Cardiac fibroblast (primary cell): ENCODE measurements at regions not wholly inside any gene's neighbourhood (a gene's known extent, or its start where the extent isn't known, plus 50 kb on each side); places are given as distances from the start of the nearest gene placed in this dataset.

ENCODE experiments used
- DNase-seq, 2 donors: peaks; one replicate each; pipeline versions ENCODE4 v3.0.0 to v3.0.0-alpha.2; 2010; ENCODE audit warnings: low read depth in 2 of 2
- H3K4me3 ChIP-seq, 2 donors: replicated peaks in 1 of 2; 1 replicate in 1 of 2; 2 replicates in 1 of 2; pipeline ENCODE4 v1.5.1; 2011; ENCODE audit warnings: low read depth in 2 of 2, low read length in 2 of 2, mild to moderate bottlenecking in 2 of 2, moderate library complexity in 1 of 2
- CTCF ChIP-seq: IDR thresholded peaks from one replicate; pipeline ENCODE4 v1.5.1; 2011; ENCODE audit warnings: low read depth, mild to moderate bottlenecking, low read length, inconsistent platforms

- no peak for TF ChIP-seq CTCF
- DNase-seq: no peak
- no peak overlapping the region for H3K4me3 ChIP-seq
Measured at GRCh38 chr10:91682912-91683311, 50.0 kb upstream of the PPP1R3C start.
